IPS-NIHi7 (cell line): ENCODE measurements at regions not wholly inside any gene's neighbourhood (a gene's known extent, or its start where the extent isn't known, plus 50 kb on each side); places are given as distances from the start of the nearest gene placed in this dataset.
A peak's percentile ranks its signal among the peaks of the same experiment; 100 is the strongest.
"Not testable (repeated sequence)": the region's sequence is repeated elsewhere in the genome, so short reads cannot be mapped to it uniquely, and the experiment has no call there.

Source experiments
- DNase-seq: peaks from one replicate; pipeline ENCODE4 v3.0.0; 2012; ENCODE audit warnings: mixed read lengths; ENCODE audit errors: extremely low spot score

DNA sequence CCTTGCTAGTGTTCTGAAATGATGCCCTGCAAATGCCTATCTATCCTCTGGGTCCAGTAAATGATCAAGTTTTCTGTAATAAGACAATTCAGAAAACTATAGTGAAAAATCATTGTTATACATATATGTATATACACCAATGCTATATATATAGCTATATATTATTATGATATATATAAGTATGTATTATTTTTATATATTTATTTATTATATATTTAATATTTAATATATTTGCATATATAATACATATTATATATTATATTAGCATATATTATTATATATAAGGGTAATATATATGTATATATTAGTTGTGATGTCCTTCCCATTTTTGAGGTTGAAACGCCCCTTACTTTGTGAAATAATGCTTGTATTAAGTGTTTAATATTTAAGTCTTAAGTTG is 181.4 kb upstream of the CACNA2D1 start:
- DNase-seq = no peak

DNA sequence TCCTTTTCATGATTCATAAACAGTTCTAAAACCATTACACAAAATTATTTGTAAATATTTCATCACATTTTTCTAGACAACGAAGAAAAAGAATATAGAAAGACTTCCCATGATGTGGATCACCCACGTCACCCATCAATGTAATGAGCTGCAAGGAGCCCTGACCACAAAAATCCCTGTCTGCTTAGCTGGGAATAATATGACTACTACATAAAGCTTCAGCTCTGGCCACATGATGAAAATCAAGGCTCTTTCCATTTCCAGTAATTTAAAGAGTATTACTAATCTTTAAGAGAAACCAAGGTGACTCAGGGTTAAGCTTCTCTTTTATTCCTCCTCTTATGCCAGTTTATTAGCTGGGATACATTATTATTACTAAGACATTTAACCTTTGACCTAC is 180.8 kb upstream of the CACNA2D1 start:
- no peak for DNase-seq

DNA sequence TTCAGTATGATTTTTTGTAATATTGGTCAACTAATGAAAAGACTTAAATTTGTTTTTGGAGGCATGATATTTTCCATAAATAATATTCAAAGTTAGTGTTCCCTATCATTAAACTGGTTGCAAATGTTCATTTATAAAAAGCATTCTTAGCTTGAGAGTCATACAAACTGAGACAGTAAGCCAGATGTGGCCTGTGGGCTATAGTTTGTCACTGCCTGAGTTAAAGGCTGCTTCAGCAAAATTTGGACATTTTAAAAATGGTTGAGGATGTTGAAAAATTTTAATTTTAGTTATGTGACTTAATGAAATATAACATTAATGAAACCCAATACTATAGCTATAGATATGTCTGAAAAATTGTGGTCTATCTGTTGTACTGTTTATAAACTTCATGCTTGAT is 180.2 kb upstream of the CACNA2D1 start:
- no peak for DNase-seq

DNA sequence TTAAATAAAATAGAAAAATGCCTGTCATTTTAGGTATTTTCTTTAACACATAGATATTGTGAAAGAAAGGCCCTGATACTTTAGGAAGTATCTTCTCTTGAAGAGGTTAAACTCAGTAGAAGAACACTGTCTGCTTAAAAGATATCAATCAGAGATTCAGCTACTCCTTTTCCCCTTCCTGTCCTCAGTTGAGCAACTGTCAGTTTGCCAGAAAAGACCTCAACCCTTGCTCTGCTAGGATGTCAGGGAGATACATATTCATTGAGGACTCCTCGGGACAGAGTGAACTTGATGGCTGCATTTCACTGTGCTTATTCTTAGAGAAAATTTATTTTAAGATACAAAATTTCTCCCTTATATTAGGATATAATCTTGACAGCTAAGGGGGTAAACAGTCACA is 173.6 kb upstream of the CACNA2D1 start:
- DNase-seq = no peak

DNA sequence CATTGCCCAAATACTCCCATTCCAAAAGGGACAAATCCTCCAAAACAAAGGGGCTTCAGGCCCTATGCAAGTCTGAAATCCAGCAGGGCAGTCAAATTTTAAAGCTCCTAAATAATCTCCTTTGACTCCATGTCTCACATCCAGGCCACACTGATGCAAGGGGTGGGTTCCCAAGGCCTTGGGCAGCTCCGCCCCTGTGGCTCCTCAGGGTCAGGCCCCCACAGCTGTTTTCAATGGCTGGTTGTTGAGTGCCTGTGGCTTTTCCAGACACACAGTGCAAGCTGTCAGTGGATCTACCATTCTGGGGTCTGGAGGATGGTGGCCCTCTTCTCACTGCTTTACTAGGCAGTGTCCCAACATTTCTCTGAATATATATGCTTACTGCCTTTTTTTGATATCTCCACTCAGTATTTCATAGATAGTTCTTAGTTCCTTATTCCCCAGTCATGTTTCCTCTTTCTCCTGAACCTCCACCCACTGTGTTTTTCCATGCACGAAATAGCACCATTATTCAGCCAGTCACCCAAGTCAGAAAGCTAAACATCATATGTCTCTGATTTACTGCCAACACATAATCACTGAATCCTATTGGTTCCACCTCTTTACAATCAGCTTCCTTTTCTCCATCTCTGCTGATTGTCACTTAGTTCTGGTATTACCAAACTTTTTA is 172.6 kb upstream of the CACNA2D1 start:
- DNase-seq = no peak

DNA sequence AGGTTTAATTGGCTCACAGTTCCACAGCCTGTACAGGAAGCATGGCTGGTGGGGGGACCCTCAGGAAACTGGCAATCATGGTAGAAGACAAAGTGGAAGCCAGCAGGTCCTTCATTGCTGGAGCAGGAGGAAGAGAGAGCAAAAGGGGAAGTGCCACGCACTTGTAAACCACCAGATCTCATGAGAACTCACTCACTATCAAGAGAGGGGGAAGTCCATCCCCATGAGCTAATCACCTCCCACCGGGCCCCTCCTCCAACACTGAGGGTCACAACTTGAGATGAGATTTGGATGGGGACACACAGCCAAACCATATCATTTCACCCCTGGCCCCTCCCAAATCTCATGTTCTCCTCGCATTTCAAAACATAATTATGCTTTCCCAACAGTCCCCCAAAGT is 171.9 kb upstream of the CACNA2D1 start:
- no peak for DNase-seq

DNA sequence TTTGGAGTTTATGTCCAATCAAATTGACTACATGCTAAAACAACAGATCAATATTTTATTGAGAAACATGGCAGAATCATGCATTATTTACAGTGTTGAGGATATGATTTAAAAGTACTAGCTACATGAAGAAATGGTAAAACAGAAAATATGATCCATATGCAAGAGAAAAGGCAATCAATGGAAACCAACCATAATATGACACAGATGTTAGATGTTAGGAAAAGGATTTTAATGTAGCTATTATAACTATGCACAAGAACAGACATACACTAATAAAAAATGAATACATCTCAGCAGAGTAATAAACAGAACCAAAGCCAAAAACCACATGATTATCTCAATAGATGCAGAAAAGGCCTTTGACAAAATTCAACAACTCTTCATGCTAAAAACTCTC is 166.2 kb upstream of the CACNA2D1 start:
- no peak for DNase-seq

DNA sequence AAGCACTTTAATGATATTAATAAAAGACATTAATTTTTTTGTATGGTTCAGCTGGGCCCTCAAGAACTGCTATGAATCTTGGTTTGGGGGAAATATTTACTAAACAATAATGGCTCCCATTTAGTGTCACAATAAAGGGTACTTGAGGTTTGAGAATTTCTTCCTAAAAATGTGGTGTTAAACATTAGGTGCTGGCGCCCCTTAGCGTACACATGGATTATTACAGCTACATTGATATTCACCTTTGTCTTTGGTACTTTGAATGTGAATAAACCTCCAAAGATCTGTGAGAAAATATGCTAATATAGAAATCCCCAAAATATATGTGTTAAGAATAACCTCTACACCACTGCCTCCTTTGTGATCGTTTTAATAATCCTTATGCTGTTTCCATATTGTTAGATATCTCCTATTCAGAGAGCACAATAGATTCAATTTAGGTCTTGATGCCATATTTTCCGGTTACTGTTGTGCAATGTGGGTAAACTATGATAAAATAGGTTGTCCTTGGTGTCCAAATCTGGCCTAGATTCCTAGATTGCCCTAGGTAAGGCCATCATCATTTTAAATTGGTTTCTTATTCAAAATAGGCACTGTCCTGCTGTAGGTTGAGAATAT is 161.8 kb upstream of the CACNA2D1 start:
- peak; percentile 41 for DNase-seq

DNA sequence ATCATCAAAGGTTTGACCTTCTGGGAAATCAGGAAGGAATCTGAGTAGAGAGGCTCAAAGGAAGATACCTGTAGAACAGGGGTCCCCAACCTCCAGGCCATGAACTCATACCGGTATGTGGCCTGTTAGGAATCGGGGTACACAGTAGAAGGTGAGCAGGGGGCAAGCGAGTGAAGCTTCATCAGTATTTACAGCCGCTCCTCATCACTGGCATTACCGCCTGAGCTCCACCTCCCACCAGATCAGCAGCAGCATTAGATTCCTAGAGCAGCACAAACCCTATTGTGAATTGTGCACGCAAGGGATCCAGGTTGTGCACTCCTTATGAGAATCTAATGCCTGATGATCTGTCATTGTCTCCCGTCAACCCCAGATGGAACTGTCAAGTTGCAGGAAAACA is 158.5 kb upstream of the CACNA2D1 start:
- DNase-seq = no peak

DNA sequence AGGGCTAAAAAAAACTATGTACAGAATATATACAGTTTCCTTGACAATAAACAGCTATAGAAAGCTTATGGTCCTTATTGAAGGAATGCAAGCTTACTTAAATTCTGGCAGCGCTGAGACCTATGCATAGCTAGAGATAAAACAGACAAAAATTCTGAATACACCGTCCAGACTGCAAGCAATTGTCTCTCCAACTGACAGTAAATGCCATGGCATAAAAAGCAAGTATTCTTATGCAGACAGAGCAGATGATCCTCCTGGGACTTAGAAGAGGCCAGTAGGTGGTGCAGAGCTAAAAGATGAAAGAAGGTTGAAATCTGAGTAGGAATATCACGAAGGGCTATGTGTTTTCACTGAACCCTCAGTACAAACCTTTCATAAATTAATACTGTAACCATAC is 157.0 kb upstream of the CACNA2D1 start:
- no peak for DNase-seq

DNA sequence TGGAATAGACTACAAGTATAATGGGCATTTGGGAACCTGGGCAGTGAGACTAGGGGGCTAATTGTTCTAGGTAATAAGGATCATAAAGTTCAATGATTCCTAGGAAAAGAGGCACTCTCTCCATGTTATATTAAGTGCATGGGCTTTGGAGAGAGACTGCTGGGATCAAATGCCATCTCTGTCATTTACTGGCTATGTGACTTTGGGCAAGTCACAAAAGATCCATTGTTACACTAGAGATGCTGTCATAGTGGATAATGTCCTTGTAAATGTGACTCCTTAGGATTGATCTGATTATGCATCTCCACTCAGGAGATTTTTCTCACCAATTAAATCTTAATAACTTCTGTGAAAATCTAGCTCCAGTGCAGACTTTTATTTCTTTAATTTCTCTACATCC is 156.3 kb upstream of the CACNA2D1 start:
- no peak for DNase-seq

DNA sequence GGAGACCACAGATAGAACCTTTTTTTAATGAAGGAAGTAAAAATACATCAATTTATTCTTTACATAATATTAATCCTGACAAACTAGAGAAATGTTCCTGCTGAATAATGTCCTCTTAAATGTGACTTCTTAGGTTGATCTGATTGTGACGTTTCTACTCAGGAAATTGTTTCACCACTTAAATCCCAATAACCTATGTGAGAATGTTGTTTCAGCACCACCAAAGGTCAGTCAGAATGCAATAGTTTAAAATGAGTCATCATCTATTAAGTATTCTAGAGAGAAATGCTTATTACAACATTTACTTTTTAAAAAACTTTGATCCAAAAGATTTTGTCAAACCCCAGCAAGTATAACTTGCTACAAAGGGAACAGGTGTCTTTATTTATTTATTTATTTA is 155.4 kb upstream of the CACNA2D1 start:
- DNase-seq = no peak

DNA sequence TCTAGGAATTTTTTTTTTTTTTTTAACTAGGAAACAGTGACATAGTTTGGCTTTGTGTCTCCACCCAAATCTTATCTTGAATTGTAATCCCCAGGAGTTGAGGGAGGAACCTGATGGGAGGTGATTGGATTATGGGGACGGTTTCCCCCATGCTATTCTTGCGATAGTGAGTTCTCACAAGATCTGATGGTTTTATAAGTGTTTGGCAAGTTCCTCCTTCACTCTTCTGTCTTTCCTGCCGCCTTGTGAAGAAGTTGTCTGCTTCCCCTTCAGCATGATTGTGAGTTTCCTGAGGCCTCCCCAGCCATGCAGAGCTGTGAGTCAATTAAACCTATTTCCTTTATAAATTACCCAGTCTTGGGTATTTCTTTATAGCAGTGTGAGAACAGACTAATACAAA is 152.2 kb upstream of the CACNA2D1 start:
- DNase-seq = not testable (repeated sequence)

DNA sequence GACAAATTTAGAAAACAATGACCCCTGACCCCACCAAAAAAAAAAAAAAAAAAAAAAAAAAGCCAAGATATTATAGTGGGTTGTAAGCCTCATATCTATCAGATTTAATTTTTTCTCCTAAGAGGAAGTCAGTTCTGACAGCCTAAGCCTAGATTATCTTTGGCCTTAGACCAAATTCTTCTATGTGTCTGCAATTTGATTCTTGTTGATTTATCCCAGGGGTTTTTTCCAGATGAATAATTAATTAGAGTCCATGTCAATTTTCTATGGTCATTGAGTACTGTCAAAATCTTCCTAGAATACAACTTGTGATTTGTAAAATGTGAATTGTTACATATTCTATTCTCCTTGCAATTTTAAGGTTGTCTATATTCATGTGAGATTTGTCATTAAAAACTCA is 151.6 kb upstream of the CACNA2D1 start:
- no peak for DNase-seq

DNA sequence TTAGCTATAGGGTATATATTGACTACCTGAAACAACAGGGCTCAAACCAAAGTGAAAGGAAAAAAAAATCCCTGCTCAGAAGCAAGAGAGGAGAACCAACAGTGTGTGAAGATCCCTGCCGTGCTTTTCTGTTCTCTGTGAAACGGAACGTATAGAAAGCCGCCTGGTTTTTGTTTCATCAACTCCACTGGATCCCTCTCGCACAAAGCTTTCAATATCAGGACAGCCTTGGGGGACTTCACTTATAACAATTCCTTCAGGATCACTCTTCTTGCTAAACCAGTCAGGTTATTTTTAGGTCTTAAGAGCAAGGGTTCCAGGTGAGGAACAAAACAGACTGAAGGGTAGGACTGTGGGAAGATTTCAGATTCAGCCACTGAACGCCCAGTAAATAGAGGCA is 151.1 kb upstream of the CACNA2D1 start:
- DNase-seq = peak; percentile 10

DNA sequence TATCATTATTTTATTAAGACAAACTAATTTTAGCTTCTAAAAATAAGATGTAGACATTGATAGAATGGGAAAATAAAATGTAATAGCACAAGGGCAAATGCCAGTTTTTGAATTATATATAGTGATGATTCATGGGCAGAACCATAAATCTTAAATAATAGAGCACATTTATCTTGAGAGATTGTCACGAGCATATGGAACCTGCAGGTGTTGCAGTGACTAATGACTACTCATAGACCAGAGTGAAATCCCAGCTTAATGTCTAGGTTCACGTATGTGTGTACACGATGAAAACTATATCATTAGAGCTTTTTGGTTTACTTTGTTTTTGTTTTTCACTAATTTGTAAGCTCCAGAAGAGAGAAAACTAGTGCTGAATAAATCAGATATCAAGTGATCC is 150.2 kb upstream of the CACNA2D1 start:
- no peak for DNase-seq

DNA sequence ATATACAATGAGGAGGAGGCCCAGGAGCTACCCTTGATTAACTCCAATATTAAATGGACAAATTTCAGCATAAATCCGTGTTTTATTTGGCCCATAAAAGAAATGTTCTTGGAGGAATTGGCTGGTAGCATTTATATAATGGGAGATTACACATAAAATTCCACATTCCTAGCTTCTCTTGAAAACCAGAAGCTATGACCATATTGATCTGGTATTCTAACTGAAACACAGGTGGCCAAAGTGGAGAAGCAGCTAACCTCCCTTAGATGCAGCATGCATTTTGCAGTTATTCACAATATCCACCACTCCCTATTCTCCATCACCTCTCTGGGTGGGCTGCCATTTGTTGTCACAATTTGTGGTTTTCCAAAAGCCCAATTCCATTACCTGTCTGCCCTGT is 148.8 kb upstream of the CACNA2D1 start:
- DNase-seq = no peak

DNA sequence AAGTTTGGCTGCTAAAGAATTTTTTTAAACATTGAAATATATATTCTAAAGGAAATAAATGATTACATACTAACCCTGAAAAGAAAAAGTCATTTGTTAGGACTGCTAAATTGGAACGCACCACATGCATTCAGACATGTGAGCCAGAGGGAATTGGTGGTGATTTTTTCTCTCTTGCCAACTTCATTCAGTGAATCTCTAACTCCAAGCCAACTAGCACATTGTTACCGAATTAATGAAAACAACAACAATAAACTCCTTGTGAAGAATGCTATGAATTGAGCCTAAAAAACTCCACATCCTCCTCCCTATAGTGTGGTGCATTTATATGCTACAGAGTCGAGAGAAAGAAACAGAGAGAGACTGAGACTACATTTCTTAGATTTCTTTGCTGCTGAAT is 135.5 kb upstream of the CACNA2D1 start:
- DNase-seq = no peak

DNA sequence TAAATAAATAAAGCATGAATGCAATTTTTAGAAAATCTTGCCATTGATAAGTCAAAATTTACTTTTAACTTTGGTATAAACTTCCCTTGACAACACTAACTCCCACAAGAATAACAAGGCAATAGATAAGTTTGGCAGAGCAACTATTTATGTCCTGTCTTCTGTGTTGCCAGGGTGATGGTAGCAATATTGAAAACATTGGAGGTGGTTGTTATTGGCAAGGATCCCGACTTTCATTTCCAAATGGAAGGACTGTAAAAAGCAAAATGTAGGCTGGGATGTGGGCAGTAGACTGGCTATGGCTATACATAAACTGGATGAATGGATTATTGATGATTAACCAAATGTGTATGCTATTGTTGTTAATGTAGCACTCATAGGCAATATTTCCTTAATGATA is 134.9 kb upstream of the CACNA2D1 start:
- DNase-seq = no peak

DNA sequence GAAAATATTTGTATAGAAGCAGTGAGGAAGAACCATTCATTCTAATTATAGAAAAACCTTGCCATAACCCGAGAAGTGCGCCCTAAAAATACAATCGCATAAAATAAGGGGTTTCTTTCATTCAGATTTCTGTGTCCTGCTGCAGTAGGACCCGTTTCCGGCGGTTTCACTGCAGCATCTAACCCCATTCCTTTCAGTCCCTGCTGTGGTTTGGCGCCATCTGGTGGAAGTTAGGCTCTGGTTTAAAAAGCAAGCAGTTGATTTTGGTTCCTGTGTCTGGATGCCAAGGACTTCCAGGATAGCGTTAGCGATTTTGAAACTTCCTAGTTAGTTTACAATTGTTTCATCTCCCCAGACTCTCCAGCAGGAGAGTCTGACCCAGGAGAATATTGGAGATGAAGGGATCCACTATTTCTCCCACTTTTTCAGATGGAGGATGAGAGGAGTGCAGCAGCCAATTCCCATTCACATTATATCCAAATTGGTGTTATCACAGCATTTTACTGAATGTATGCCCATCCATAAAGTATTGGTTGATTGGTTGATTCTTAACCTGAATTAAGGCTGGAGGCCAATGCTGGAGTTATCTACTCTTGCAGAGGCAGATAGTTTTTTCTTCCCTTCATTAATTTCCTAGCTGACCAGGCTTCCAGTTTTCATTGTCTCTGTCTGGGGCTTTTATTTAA is 128.8 kb upstream of the CACNA2D1 start:
- DNase-seq = peak; percentile 91

DNA sequence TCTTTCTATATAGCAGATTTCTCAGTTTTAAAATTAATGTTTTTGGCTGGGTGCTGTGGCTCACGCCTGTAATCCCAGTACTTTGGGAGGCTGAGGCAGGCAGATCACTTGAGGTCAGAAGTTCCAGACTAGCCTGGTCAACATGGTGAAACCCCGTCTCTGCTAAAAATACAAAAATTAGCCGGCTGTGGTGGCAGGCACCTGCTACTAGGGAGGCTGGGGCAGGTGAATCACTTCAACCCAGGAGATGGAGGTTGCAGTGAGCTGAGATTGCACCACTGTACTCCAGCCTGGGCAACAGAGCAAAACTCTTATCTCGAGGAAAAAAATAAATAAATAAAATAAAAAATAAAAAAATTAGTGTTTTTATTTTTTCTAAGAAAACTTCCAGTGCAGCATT is 127.5 kb upstream of the CACNA2D1 start:
- DNase-seq = not testable (repeated sequence)

DNA sequence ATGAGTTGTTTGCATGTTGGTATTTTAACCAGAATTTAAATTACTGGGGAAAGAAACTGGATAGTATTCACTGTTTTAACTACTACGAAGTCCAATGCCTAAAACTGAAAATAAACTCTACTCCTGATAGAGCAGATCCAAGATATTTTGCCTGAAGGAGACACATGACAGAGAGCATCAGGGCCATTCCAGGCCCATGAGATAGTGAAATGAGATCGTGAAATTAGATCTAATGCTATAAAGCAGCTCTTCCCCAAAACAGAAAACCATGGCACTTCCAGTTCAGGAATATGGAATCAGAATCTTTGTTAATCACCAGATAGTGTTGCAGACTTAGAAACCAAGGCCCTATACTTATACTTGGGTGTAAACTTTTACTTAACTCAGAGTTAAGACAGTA is 124.3 kb upstream of the CACNA2D1 start:
- no peak for DNase-seq

DNA sequence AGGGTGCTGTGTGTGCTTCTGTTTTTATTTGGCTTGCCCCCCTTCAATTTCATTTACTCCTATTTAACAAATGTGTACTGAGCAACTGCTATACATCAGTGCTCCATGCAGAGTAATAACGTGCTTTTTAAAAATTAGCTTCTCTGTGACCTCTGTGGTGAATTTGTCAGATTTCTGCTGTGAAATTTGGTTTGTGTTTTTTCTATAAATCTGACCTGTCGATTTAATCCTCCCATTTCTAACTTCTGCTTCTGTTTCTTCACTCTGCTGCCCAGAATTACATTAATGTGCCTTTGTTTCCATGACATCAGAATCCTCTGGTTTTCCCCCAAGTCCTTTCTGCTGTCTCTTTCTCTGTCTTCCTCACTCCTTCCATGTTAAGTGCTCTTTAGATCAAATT is 123.8 kb upstream of the CACNA2D1 start:
- DNase-seq = no peak
